ENCODE measurements at regions not wholly inside any gene's neighbourhood (a gene's known extent, or its start where the extent isn't known, plus 50 kb on each side); places are given as distances from the start of the nearest gene placed in this dataset.

- Histone ChIP-seq H2AFZ (ENCODE audit: low read depth, low read length) (no peak overlapping the region), H3K4me1 (ENCODE audit: insufficient read depth, low read length) (peaks cover 13% of the 10 kb centered on the region), H3K9me3 (ENCODE audit: low read length) (peaks cover 3% of the 10 kb centered on the region), H3K36me3 (ENCODE audit: insufficient read depth, low read length) (no peaks in the 10 kb centered on the region), H3K4me3 (ENCODE audit: low read length) (no peak overlapping the region), H3K27me3 (ENCODE audit: insufficient read depth, low read length) (no peaks in the 10 kb centered on the region)
These were observed 591.9 kb downstream of the QKI start for GRCh38 chr6:164006459-164006858.

DNA sequence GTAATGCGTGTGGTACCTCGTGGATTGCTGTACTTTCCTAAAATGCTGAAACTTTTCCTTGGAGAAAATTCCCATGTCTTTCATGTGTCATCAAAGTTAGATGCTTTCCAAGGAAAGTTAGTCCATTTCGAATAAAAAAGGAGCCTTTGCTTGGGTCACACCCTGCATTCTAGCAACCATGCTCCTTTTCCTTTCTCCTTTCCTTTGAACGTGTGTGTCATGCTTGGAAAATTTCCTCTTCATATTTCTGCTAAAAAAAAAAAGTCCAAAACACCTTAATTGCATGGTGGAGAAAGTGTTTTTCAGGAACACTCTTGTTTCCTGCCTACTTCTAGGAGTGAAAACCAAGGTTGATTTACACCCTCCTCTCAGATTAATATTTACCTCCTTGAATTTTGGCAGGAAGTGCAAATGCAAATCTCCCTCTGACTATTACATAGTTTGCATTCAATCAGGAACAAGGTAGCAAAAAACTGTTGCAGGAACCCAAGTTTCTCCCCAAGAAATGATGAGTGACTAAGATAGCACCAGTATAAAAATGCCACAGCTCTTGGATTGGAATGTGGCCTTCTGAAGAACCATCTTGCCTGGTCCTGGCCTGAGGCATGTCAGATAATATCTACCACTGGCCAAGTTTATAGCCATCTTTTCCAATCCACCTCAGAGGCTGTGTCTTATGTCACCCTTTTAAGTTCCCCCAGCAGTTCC lies 590.6 kb downstream of the QKI start:
- Histone ChIP-seq H3K27me3 (ENCODE audit: insufficient read depth, low read length) (no peaks in the 10 kb centered on the region), H3K4me3 (ENCODE audit: low read length) (no peak overlapping the region), H3K9me3 (ENCODE audit: low read length) (peaks cover 3% of the 10 kb centered on the region), H2AFZ (ENCODE audit: low read depth, low read length) (no peak overlapping the region), H3K4me1 (ENCODE audit: insufficient read depth, low read length) (peaks cover 2% of the 10 kb centered on the region), H3K36me3 (ENCODE audit: insufficient read depth, low read length) (no peaks in the 10 kb centered on the region)

DNA sequence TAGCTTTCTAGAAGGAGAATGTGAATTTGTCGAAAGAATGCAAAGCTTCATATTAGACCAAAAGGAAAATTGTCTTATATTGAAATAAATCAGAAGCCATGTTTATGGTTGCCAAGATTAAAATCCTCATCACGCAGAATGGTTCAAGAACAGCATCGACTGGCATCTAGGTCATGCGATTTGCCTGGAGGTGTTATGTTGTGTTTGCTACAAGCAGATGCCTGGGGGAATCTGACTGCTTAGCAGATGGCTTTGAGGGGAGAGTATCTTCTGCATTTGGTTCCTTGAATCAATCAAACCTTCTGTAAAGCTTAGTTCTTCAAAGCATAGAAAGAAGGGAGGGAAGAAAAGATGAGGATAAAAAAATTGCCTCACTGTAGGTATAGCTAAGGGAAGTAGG lies 585.8 kb downstream of the QKI start:
- Histone ChIP-seq H3K9me3 (ENCODE audit: low read length) (no peaks in the 10 kb centered on the region), H3K4me3 (ENCODE audit: low read length) (no peak overlapping the region), H3K36me3 (ENCODE audit: insufficient read depth, low read length) (no peaks in the 10 kb centered on the region), H2AFZ (ENCODE audit: low read depth, low read length) (no peak overlapping the region), H3K4me1 (ENCODE audit: insufficient read depth, low read length) (no peaks in the 10 kb centered on the region), H3K27me3 (ENCODE audit: insufficient read depth, low read length) (no peaks in the 10 kb centered on the region)

DNA sequence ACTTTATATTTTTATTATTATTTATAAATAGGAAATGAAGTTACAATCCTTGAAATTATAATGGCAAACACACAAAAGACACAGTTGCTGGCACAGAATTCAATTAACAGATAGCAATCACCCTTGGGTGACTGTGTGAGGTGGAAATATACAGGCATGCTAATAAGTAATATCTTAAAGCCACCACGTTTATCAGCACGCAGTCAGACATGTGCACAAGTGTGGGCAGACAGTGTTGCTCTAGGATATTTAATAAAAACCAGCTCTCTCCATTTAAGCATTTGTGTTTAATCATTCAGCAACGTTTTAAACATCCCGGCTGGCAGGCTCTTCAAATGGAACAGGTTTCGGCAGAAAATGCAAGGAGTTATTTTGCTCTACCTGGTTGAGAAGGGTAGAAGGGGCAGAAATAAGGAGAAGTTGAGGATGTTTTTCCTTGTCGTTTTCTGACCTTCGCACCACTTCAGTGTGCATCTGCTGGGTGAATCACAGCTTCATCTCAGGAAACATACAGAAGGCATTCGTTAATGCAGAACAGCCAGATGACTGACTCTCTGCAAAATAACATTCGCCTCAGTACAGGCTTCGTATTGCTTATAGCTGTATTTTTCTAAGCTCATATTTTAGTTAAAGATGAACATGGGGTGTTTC lies 585.1 kb downstream of the QKI start:
- no peaks in the 10 kb centered on the region for H3K4me1 ChIP-seq (ENCODE audit: insufficient read depth, low read length)

DNA sequence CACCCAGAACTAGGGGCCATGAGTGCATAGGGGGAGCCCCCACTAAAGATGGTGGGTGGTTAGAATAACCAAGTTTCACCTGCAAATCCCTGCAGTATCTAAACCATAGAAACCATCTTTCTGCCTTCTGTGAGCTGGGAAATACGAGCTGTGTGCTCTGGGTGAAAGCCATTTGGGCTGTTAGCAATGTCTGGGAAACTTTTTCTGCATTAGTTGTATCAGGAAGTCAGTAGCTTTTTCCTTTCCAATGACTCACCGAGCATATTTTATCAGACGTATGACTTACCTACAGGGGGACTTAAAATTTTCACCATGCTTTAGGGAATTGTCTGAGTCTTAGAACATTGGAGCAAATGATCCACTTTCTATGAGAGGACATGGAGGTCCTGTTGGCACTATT lies 584.0 kb downstream of the QKI start:
- H3K9me3 ChIP-seq (ENCODE audit: low read length), result no peaks in the 10 kb centered on the region
- no peak overlapping the region for H2AFZ ChIP-seq (ENCODE audit: low read depth, low read length)
- H3K27me3 ChIP-seq (ENCODE audit: insufficient read depth, low read length), result no peaks in the 10 kb centered on the region
- no peaks in the 10 kb centered on the region for H3K4me1 ChIP-seq (ENCODE audit: insufficient read depth, low read length)
- no peak overlapping the region for H3K4me3 ChIP-seq (ENCODE audit: low read length)
- no peaks in the 10 kb centered on the region for H3K36me3 ChIP-seq (ENCODE audit: insufficient read depth, low read length)

More for the DNA sequence above, 585.1 kb downstream of the QKI start:
- Histone ChIP-seq H2AFZ (ENCODE audit: low read depth, low read length) (no peak overlapping the region), H3K27me3 (ENCODE audit: insufficient read depth, low read length) (no peaks in the 10 kb centered on the region), H3K36me3 (ENCODE audit: insufficient read depth, low read length) (no peaks in the 10 kb centered on the region), H3K4me3 (ENCODE audit: low read length) (no peak overlapping the region), H3K9me3 (ENCODE audit: low read length) (no peaks in the 10 kb centered on the region)

DNA sequence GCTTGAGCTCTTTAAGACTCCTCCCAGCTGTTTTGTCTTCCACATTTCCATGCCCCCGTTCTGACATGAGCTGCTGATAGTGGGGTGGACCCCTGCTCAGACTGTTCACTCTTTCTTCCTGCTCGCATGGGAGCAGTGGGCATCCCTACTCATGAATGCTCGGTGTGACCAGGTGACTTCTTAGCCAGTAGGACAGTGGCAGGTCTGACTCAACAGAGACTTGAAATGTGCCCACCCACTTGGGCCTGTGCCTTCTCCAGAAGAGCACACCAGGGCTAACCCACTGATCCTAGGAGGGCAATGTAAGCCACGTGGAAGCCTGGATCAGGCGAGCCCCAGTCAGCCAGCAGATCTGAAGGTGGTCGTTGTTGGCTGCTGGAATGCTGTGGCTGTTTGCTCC lies 582.0 kb downstream of the QKI start:
- Histone ChIP-seq H3K36me3 (ENCODE audit: insufficient read depth, low read length) (no peaks in the 10 kb centered on the region), H3K9me3 (ENCODE audit: low read length) (no peaks in the 10 kb centered on the region), H3K4me1 (ENCODE audit: insufficient read depth, low read length) (no peaks in the 10 kb centered on the region)

GRCh38 chr6:163994566-163994965 lies 580.0 kb downstream of the QKI start:
- Histone ChIP-seq H3K4me1 (ENCODE audit: insufficient read depth, low read length) (no peaks in the 10 kb centered on the region), H2AFZ (ENCODE audit: low read depth, low read length) (no peak overlapping the region), H3K4me3 (ENCODE audit: low read length) (no peak overlapping the region), H3K27me3 (ENCODE audit: insufficient read depth, low read length) (no peaks in the 10 kb centered on the region), H3K9me3 (ENCODE audit: low read length) (no peaks in the 10 kb centered on the region), H3K36me3 (ENCODE audit: insufficient read depth, low read length) (no peaks in the 10 kb centered on the region)

More for the DNA sequence above, 582.0 kb downstream of the QKI start:
- Histone ChIP-seq H3K27me3 (ENCODE audit: insufficient read depth, low read length) (no peaks in the 10 kb centered on the region), H2AFZ (ENCODE audit: low read depth, low read length) (no peak overlapping the region), H3K4me3 (ENCODE audit: low read length) (no peak overlapping the region)

DNA sequence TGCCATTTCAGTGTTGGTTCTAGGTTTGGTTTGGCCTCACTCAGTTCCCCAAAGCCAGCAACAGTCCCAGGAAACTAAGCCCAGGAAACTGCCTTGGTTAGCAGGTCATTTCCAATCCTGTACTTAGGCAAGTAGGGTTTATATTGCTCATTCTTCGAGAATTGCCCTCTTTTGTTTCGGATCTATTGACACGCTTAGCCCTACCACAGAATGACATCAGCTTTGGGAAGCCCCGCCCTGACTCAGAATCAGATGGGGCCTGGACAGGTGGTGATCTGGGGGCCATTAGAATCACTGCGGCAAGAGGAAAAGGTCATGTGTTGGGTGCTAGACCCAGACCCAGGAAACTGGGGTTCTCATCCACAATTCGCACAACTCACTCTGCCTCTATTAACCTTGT lies 578.2 kb downstream of the QKI start:
- Histone ChIP-seq H3K9me3 (ENCODE audit: low read length) (no peaks in the 10 kb centered on the region), H2AFZ (ENCODE audit: low read depth, low read length) (no peak overlapping the region), H3K36me3 (ENCODE audit: insufficient read depth, low read length) (no peaks in the 10 kb centered on the region), H3K27me3 (ENCODE audit: insufficient read depth, low read length) (no peaks in the 10 kb centered on the region), H3K4me1 (ENCODE audit: insufficient read depth, low read length) (no peaks in the 10 kb centered on the region), H3K4me3 (ENCODE audit: low read length) (no peak overlapping the region)

- Histone ChIP-seq H2AFZ (ENCODE audit: low read depth, low read length) (no peak overlapping the region), H3K9me3 (ENCODE audit: low read length) (no peaks in the 10 kb centered on the region), H3K4me3 (ENCODE audit: low read length) (no peak overlapping the region), H3K4me1 (ENCODE audit: insufficient read depth, low read length) (no peaks in the 10 kb centered on the region), H3K36me3 (ENCODE audit: insufficient read depth, low read length) (no peaks in the 10 kb centered on the region), H3K27me3 (ENCODE audit: insufficient read depth, low read length) (no peaks in the 10 kb centered on the region)
These were observed 577.5 kb downstream of the QKI start for GRCh38 chr6:163992056-163992455.

GRCh38 chr6:163991321-163991720 lies 576.8 kb downstream of the QKI start:
- no peaks in the 10 kb centered on the region for H3K9me3 ChIP-seq (ENCODE audit: low read length)
- H3K4me3 ChIP-seq (ENCODE audit: low read length), result no peak overlapping the region
- H3K36me3 ChIP-seq (ENCODE audit: insufficient read depth, low read length), result no peaks in the 10 kb centered on the region
- H3K27me3 ChIP-seq (ENCODE audit: insufficient read depth, low read length), result no peaks in the 10 kb centered on the region
- H3K4me1 ChIP-seq (ENCODE audit: insufficient read depth, low read length), result no peaks in the 10 kb centered on the region
- H2AFZ ChIP-seq (ENCODE audit: low read depth, low read length), result no peak overlapping the region

DNA sequence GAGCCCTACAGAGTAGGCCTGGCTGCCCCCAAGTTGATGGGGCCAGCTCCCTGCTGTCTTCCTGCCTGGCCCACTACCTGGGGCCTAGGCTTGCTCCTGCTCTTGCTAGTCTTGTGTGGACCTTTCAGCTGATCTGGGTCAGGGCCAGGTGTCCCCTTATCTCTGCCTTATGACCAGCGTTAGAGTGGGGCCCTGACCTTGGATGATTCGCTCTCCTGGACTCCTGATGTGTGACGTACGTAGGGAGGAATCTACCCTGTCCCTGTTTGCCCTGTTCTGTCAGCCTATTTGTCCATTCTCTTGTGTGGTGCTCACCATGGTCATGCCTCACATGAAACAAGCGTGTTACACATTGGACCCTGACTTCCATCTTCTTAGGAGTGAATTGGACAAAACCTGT lies 571.8 kb downstream of the QKI start:
- no peaks in the 10 kb centered on the region for H3K27me3 ChIP-seq (ENCODE audit: insufficient read depth, low read length)
- no peaks in the 10 kb centered on the region for H3K36me3 ChIP-seq (ENCODE audit: insufficient read depth, low read length)
- H2AFZ ChIP-seq (ENCODE audit: low read depth, low read length), result no peak overlapping the region
- no peak overlapping the region for H3K4me3 ChIP-seq (ENCODE audit: low read length)
- H3K9me3 ChIP-seq (ENCODE audit: low read length), result no peaks in the 10 kb centered on the region
- H3K4me1 ChIP-seq (ENCODE audit: insufficient read depth, low read length), result peaks cover 5% of the 10 kb centered on the region

GRCh38 chr6:163985710-163986109 lies 571.2 kb downstream of the QKI start:
- no peaks in the 10 kb centered on the region for H3K36me3 ChIP-seq (ENCODE audit: insufficient read depth, low read length)
- peaks cover 5% of the 10 kb centered on the region for H3K4me1 ChIP-seq (ENCODE audit: insufficient read depth, low read length)
- H3K9me3 ChIP-seq (ENCODE audit: low read length), result no peaks in the 10 kb centered on the region
- H3K4me3 ChIP-seq (ENCODE audit: low read length), result no peak overlapping the region
- no peak overlapping the region for H2AFZ ChIP-seq (ENCODE audit: low read depth, low read length)
- no peaks in the 10 kb centered on the region for H3K27me3 ChIP-seq (ENCODE audit: insufficient read depth, low read length)

DNA sequence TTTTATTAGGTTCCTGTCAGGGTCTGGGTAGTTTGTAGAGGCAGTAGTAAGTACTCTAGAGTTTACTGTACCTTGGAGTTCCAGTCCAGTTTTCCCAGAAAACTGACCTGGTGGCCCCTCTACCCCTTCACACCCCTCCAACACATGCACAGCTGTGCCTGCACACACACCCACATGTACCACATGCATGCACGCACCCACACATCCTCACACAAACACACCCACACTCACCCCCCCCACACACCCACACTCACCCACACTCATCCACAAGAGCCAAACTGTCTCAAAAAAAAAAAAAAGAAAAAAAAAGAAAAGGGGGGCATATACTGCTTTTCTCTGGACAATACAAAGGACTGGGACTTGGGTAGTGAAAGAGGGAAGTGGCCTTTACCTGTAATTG lies 570.5 kb downstream of the QKI start:
- Histone ChIP-seq H3K9me3 (ENCODE audit: low read length) (no peaks in the 10 kb centered on the region), H3K27me3 (ENCODE audit: insufficient read depth, low read length) (no peaks in the 10 kb centered on the region), H2AFZ (ENCODE audit: low read depth, low read length) (no peak overlapping the region), H3K4me3 (ENCODE audit: low read length) (no peak overlapping the region), H3K36me3 (ENCODE audit: insufficient read depth, low read length) (no peaks in the 10 kb centered on the region), H3K4me1 (ENCODE audit: insufficient read depth, low read length) (peaks cover 5% of the 10 kb centered on the region)

Measured in neuron (in vitro differentiated cells).